ENCODE measurements at regions not wholly inside any gene's neighbourhood (a gene's known extent, or its start where the extent isn't known, plus 50 kb on each side); places are given as distances from the start of the nearest gene placed in this dataset.

DNA sequence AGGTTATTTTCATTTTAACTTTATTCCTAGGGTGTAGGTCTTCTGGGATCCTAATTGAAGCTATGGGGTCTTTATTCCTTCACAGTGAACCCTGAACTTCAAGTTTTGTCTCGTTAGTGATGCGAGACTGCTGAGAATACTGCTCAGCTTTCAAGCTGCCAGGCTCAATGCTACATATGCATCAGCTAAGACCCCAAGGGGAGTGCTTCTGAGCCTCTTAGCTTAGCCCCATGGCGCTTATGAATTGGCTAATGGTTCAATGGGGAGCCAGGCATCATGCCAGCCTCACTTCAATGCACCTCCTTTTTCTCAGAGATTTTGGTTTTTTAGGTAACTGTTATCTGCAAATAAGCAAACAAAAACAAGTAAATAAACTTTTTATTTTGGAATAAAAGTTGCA is 94.1 kb upstream of the SIAH1 start:
- TF ChIP-seq, protein P1, sequence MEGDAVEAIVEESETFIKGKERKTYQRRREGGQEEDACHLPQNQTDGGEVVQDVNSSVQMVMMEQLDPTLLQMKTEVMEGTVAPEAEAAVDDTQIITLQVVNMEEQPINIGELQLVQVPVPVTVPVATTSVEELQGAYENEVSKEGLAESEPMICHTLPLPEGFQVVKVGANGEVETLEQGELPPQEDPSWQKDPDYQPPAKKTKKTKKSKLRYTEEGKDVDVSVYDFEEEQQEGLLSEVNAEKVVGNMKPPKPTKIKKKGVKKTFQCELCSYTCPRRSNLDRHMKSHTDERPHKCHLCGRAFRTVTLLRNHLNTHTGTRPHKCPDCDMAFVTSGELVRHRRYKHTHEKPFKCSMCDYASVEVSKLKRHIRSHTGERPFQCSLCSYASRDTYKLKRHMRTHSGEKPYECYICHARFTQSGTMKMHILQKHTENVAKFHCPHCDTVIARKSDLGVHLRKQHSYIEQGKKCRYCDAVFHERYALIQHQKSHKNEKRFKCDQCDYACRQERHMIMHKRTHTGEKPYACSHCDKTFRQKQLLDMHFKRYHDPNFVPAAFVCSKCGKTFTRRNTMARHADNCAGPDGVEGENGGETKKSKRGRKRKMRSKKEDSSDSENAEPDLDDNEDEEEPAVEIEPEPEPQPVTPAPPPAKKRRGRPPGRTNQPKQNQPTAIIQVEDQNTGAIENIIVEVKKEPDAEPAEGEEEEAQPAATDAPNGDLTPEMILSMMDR (IDR thresholded peaks at IDR 0.05) = no peak
- no peak for TF ChIP-seq POLR2A (IDR thresholded peaks at IDR 0.05)
